ENCODE measurements at regions not wholly inside any gene's neighbourhood (a gene's known extent, or its start where the extent isn't known, plus 50 kb on each side); places are given as distances from the start of the nearest gene placed in this dataset.
"Not testable (repeated sequence)": the region's sequence is repeated elsewhere in the genome, so short reads cannot be mapped to it uniquely, and the experiment has no call there.

- ATAC-seq (ENCODE audit: insufficient number of reproducible peaks, low FRiP score, low read depth) (no peak), DNase-seq (ENCODE audit: low spot score) (no peak)
- no peak overlapping the region for H3K4me3 ChIP-seq
- no peaks in the 10 kb centered on the region for H3K4me1 ChIP-seq (ENCODE audit: control insufficient read depth in 1 of 2, low read depth in 2 of 2)
- no peaks in the 10 kb centered on the region for H3K36me3 ChIP-seq
- TF ChIP-seq, protein P1, sequence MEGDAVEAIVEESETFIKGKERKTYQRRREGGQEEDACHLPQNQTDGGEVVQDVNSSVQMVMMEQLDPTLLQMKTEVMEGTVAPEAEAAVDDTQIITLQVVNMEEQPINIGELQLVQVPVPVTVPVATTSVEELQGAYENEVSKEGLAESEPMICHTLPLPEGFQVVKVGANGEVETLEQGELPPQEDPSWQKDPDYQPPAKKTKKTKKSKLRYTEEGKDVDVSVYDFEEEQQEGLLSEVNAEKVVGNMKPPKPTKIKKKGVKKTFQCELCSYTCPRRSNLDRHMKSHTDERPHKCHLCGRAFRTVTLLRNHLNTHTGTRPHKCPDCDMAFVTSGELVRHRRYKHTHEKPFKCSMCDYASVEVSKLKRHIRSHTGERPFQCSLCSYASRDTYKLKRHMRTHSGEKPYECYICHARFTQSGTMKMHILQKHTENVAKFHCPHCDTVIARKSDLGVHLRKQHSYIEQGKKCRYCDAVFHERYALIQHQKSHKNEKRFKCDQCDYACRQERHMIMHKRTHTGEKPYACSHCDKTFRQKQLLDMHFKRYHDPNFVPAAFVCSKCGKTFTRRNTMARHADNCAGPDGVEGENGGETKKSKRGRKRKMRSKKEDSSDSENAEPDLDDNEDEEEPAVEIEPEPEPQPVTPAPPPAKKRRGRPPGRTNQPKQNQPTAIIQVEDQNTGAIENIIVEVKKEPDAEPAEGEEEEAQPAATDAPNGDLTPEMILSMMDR (IDR thresholded peaks at IDR 0.05): no peak
- no peaks in the 10 kb centered on the region for H3K27me3 ChIP-seq (replicated peaks; ENCODE audit: insufficient read depth)
- H3K9me3 ChIP-seq: peaks cover 4% of the 10 kb centered on the region
- no peak overlapping the region for H3K27ac ChIP-seq
Measured at GRCh38 chr9:124121725-124122124, 110.2 kb downstream of the LHX2 start.

GRCh38 chr9:124122321-124122720 is 110.8 kb downstream of the LHX2 start:
- H3K27ac ChIP-seq: no peak overlapping the region
- H3K4me3 ChIP-seq: no peak overlapping the region
- H3K36me3 ChIP-seq: no peaks in the 10 kb centered on the region
- TF ChIP-seq, protein P1 (IDR thresholded peaks at IDR 0.05): no peak
- no peaks in the 10 kb centered on the region for H3K9me3 ChIP-seq
- DNase-seq (ENCODE audit: low spot score) (no peak), ATAC-seq (ENCODE audit: insufficient number of reproducible peaks, low FRiP score, low read depth) (no peak)
- no peaks in the 10 kb centered on the region for H3K4me1 ChIP-seq (ENCODE audit: control insufficient read depth in 1 of 2, low read depth in 2 of 2)
- H3K27me3 ChIP-seq (replicated peaks; ENCODE audit: insufficient read depth): no peaks in the 10 kb centered on the region

GRCh38 chr9:124122813-124123462 is 111.4 kb downstream of the LHX2 start:
- no peak for DNase-seq (ENCODE audit: low spot score)
- Histone ChIP-seq H3K9me3 (no peaks in the 10 kb centered on the region), H3K36me3 (no peaks in the 10 kb centered on the region), H3K4me1 (ENCODE audit: control insufficient read depth in 1 of 2, low read depth in 2 of 2) (no peaks in the 10 kb centered on the region), H3K27me3 (replicated peaks; ENCODE audit: insufficient read depth) (no peaks in the 10 kb centered on the region), H3K4me3 (no peak overlapping the region), H3K27ac (no peak overlapping the region)
- TF ChIP-seq, protein P1 (IDR thresholded peaks at IDR 0.05): no peak
- no peak for ATAC-seq (ENCODE audit: insufficient number of reproducible peaks, low FRiP score, low read depth)

DNA sequence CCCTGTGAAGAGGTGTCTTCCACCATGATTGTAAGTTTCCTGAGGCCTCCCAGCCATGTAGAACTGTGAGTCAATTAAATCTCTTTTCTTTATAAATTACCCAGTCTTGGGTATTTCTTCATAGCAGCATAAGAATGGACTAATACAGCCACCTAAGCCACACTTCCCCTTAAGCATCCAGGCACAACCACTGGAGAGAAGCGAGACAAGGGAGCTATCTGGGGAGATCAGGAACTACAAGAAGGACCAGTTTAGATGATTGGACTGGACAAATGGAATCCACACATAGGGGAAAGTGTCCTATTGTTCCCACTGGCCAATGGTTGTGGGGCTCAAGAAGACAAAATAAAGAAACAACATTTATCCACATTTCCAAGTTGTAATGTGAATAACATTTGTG is 112.1 kb downstream of the LHX2 start:
- not testable (repeated sequence) for H3K4me1 ChIP-seq (ENCODE audit: control insufficient read depth in 1 of 2, low read depth in 2 of 2); H3K9me3 ChIP-seq; H3K36me3 ChIP-seq; H3K27me3 ChIP-seq (replicated peaks; ENCODE audit: insufficient read depth); DNase-seq (ENCODE audit: low spot score); H3K4me3 ChIP-seq; H3K27ac ChIP-seq; ATAC-seq (ENCODE audit: insufficient number of reproducible peaks, low FRiP score, low read depth)

DNA sequence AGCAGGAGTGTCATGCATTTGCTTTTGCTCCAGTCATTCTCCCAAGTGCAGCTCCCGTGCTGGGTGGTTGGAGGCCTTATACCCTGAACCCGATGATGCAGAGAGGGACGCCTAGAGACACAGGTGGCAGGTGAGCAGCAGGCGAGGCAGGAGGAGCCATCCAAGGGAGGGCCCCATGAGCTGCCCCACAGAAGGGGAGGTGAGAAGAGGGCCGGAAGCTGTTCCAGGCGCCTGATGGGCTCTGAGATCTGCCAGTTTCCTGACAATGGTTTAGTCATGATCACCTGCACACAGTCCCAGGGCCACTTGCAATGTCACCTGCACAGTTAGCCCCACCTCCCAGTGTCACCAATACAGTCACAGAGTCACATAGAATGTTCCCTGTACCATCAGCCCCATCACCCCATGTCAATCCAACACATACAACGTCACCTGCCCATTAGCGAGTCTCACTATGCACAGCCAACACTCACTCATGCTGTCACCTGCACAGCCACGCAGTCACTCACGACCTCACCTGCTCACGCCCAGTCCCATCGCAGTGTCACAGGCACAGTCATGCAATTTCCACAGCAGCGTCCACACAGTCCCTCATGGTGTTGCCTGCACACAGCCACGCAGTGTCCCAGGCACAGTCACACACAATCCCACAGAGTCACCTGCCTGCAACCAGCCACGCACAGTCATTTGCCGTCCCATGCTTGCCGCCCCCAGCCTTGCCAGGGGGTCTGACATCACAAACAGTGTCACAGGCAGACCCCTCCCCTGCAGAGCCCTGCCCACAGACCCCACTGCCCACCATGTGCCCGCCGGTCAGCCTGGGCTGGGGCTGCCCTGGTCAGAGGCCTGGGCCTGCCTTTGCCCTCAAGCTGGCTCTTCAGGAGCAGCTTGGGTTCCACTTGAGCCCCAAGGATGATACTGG is 113.4 kb downstream of the LHX2 start:
- H3K27me3 ChIP-seq (replicated peaks; ENCODE audit: insufficient read depth): no peaks in the 10 kb centered on the region
- H3K4me1 ChIP-seq (ENCODE audit: control insufficient read depth in 1 of 2, low read depth in 2 of 2): no peaks in the 10 kb centered on the region
- DNase-seq (ENCODE audit: low spot score) (no peak), ATAC-seq (ENCODE audit: insufficient number of reproducible peaks, low FRiP score, low read depth) (no peak)
- no peaks in the 10 kb centered on the region for H3K9me3 ChIP-seq
- no peak overlapping the region for H3K27ac ChIP-seq
- TF ChIP-seq, protein P1 (IDR thresholded peaks at IDR 0.05): no peak
- no peaks in the 10 kb centered on the region for H3K36me3 ChIP-seq
- H3K4me3 ChIP-seq: no peak overlapping the region
